NCI-H524 treated with DMSO at 0.1 percent for 48 hours (cell line): ENCODE measurements at regions not wholly inside any gene's neighbourhood (a gene's known extent, or its start where the extent isn't known, plus 50 kb on each side); places are given as distances from the start of the nearest gene placed in this dataset.
"Not testable (repeated sequence)": the region's sequence is repeated elsewhere in the genome, so short reads cannot be mapped to it uniquely, and the experiment has no call there.

ENCODE experiments used
- DNase-seq: peaks from one replicate; lab custom pipeline; 2025; lab: John Stamatoyannopoulos, UW

DNA sequence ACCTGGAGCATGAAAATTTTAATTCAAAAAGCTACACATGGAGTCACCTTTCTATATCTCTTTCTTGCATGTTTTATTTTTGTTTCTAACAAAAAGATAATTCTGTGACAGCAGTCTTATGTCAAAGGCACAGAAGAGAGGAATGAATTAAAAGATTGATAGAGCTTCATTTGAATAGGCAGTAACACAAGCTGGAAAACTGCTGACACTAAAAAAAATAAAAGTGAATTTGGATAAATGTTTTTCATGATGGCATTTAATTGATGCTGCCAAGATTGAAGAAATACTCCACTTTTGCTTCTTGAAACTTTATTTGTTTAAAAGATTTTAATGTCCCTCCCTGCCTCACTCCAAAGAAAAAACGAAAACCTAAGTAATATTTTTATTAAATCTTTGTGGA, 887.4 kb downstream of the PLA2G4A start:
- DNase-seq: no peak

DNA sequence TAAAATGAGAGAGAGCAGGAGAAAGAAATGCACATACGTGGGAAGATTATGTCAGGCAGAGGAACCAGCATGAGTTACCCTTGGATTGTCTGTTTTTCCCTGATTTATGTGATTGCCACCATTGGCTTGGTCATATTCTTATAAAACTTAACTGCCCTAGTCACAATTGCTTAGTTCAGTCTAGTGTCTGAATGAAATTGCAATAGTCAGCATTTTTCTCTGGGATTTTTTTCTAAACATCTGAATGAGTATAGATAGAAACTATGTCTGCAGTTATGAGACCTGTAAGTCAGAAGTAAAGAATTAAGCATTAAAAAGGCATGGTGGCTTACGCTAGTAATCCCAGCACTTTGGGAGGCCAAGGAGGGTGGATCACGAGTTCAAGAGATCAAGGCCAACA, 889.8 kb downstream of the PLA2G4A start:
- no peak for DNase-seq

DNA sequence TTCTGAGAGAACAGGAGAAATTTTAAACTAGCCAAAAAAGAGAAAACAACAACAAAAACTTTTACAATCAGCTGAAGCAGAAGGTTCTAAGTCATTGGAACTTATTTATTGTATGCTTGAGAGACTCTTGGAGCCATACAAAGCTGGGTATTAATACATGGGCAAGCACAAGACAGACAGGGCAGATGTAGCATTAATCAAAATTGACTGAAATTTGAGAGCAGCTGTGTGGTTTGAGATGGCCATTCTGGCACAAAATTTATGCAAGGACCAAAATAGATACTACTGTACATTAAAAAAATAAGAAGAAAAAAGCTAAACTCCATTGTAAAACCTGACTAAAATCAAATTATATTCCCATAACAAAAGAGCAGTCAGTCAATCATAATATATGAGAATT, 892.5 kb downstream of the PLA2G4A start:
- no peak for DNase-seq

DNA sequence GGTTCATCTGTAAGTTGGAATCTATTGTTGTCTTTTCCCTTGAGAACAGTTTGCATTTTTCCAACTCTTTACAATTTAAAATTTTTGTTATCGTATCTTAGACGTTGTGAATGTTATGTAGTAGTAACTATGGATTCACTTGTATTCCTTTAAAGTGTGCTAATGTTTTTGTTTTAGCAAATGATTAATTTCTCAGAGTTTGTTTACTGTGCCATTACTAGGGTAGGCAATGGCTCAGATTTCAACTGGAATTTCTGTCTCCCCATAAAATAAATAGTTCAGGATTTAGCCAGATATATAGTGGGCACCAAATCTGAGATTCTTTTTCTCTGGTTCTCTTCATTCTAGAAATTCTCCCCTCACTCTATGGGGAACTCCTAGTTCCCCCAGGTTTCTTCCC, 896.5 kb downstream of the PLA2G4A start:
- no peak for DNase-seq

DNA sequence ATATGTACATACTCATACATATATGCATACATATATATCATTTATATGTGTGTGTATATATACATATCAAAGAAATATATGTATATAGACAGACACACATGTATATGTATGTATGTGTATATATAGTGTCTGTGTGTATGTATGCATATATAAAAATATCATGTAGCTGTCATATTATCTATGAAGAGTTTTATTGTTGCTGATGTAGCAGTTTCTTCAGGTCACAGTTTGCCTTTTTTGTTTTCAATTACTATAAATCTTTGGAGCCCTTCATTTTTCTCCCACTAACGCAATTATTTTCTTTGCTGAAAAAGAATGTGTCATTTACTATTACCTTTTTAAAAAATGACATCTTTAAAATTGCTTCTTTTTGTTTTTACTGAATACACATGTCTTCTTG, 904.5 kb downstream of the PLA2G4A start:
- no peak for DNase-seq

DNA sequence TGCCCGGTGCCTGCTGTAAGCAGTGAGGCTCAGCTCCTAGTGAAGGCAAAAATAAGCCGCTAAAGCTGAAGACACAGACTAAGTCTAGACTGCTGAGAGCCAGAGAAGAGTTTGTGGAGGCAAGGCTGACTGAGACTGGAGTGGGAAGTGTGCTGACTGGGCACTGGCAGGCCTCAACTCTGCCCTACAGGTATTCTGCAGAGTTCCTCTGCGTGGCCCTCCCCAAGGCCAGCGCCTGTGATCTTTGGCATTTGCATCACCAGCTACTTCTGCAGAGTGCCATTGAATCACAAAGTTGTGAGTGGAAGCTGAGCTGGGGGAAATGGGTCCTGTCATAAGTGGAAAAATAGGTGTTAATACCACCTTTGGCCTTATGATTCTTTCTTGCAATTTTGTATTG, 905.7 kb downstream of the PLA2G4A start:
- DNase-seq: no peak

DNA sequence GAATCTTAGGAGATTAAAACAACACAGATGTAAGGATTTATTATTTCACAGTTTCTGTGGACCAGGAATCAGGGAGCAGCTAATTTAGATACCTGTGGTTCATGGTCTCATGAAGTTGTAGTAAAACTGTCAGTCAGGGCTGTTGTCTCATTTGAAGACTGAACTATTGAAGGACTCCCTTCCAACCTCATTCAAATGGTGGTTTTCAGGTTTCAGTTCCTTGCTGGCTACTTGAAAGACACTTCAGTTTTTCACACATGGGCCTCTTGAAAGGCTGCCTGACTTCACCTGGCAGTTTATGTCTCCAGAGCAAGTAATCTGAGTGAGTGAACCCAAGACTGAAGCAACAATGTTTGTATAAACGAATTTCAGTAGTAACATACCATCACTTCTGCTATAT, 915.9 kb downstream of the PLA2G4A start:
- no peak for DNase-seq

DNA sequence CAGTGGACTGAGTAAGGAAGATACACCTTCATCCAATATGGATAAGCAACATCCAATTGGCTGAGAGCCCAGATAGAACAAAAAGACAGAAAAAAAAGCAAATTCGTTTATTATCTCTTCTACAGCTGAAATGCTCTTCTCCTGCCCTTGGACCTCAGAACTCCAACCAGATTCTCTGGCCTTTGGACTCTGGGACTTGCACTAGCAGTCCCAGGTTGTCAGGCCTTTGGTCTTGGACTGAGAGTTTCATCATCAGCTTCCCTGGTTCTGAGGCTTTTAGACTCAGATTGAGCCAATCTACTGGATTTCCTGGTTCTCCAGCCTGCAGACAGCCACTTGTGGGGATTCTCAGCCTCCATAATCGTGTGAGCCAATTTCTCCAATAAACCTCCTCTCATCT, 926.8 kb downstream of the PLA2G4A start:
- DNase-seq: no peak

DNA sequence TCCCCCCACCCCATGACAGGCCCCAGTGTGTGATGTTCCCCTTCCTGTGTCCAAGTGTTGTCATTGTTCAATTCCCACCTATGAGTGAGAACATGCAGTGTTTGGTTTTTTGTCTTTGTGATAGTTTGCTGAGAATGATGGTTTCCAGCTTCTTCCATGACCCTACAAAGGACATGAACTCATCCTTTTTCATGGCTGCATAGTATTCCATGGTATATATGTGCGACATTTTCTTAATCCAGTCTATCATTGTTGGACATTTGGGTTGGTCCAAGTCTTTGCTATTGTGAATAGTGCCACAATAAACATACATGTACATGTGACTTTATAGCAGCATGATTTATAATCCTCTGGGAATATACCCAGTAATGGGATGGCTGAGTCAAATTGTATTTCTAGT, 927.9 kb downstream of the PLA2G4A start:
- DNase-seq: not testable (repeated sequence)

DNA sequence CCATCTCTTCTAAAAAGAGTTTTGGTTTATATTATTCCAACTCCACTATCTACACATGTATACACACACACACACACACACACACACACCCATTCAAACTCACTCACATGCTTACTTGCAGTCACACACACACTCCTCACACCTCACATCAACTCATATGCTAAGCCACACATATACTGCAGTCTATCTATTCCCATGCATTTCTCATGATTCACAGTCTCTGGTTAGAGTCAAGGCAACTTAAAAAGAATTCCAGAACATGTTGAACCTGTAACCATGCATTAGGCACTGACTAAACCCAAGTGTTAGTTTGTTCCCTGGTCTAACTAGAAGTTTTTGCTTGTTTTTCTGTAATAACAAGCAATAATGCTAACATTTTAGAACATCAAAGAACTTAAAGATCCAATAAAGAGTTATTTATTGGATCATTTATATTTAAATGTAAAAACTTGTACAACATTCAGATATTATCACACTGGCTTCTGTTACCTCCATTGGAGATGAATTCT, 931.1 kb downstream of the PLA2G4A start:
- DNase-seq: no peak

DNA sequence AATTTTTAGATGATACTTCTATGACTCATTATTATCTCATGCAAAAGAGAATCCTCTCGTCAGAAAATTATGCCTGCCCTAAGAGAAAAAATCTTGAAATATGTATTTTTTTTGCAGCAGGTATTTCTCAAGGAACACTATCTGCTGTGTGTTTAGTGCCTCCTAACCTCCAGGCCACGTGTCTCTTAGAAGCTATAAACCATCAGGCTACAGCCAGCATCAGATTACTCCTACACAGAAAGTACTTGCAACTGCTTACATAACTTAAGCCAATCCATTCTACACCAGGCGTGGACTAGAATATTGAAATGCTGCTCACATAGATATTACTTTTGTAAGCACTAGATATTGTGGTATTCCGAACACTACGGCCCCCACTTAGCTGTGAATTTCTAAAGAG, 933.4 kb downstream of the PLA2G4A start:
- DNase-seq: no peak

DNA sequence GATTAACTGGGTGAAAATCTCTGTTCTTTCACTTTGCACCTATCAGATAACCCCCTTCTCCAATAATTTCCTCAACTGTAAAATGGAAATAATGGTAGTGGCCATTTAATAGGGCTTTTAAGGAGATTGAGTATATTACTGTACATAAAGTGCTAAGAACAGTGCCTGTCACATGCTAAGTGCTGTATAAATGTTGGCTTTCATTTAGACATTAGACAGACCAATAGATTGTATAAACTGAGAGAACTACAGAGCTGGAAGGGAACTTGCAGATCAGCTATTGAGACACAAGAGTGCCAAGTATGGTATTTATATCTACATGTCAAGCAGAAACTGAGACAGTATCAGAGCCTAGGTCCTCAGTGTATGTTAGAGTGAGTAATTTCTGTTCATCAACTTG, 934.7 kb downstream of the PLA2G4A start:
- DNase-seq: no peak

DNA sequence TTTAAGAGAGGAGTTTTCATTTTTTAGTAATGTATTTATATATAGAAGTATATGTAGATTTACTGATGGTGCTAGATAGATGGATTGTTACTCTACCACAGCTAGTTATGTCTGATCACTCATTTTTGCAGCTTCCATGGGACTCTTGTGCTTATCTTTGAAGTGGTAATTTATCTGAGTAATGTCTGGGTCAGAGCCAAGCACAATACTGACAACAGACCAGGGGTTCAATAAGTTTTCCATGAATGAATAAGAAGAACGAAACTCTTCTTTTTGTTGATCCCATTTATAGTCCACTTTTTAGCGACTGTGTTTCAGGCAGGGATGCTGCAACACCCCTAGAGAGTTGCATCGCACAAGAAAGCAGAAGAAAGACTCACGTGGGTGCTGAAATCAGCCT, 935.2 kb downstream of the PLA2G4A start:
- DNase-seq: no peak

DNA sequence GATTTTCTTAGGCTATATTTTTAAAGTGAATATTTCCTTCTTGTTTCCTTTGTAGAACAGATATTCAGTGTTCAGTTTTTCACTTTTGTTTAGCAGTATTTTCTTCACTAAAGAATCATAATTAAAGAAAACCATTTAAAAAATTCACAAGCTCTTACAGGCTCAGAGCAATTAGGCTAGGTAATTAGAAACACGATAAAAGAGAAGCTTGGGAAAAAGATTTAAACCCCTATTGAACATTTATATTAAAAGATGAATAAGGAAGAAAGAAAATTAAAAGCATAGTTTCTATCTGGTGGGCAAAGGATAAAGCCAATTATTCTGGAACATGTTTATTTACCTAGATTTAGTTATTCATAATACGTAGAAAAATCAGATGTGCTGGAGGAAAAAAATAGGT, 942.6 kb downstream of the PLA2G4A start:
- no peak for DNase-seq

DNA sequence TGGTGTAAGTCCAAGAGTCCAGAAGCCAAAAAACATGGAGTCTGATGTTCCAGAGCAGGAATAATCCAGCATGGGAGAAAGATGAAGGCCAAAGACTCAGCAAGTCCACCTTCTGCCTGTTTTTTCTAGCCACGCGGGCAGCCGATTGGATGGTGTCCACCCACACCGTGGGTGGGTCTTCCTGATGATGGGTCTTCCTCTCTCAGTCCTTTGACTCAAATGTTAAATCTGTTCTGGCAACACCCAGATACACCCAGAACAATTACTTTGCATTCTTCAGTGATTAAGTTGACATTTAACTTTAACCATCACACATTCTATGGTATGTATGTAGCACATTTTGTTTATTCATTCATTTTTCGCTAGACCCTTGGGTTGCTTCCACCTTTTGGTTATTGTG, 944.4 kb downstream of the PLA2G4A start:
- no peak for DNase-seq

DNA sequence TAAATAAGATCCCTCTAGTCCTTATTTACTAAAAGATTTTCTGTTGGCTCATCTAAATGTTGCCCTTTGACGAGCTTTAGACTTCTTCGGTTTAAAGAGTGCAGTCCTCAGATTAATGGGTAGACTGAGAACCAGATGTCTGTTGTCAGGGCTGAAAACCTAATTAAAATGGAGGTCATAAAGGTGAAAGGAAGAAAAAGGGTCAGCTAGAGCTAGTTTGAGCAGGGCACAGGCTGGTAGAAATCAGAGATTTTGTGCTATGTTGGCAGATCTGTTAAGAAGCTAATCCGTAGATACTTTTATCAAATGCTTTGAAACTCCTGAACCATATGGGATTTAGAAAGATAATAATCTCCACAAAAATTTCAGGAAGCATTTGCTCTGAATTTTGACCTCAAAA, 959.0 kb downstream of the PLA2G4A start:
- DNase-seq: no peak

DNA sequence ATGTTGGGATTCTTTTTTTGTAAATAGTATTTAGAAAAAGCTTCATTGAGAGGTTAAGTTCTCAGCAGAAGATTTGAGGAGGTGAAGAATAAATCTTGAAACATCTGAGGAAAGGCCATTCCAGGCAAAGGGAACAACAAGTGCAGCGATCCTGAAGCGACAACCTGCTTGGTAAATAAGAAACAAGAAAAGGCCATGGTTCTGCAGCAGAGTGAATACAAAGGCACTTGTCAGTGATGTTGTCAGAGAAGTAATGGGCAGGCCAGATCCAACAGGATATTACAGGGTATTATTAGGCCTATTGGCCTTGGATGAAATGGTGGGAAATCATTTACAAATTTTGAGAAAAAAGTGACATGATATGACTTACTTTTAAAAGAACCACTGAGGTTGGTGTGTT, 960.0 kb downstream of the PLA2G4A start:
- no peak for DNase-seq

DNA sequence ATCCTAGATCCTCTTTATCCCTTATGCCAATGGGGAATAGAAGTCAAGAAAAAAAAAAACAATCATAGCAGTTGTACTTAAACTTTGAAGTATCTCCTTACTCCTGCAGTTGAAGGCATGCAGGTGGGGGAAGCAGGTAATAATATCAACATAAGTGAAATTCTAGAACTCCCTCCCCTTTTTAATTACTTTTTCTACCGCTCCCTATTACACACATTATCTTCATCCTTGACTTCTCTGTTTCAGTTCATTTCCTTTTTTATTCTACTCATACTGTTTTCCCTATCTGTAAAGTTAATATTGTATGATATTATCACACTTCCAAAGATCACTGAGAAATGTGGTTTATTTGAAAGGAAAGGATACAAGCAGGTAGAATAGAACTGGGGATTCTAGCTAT, 962.0 kb downstream of the PLA2G4A start:
- no peak for DNase-seq

DNA sequence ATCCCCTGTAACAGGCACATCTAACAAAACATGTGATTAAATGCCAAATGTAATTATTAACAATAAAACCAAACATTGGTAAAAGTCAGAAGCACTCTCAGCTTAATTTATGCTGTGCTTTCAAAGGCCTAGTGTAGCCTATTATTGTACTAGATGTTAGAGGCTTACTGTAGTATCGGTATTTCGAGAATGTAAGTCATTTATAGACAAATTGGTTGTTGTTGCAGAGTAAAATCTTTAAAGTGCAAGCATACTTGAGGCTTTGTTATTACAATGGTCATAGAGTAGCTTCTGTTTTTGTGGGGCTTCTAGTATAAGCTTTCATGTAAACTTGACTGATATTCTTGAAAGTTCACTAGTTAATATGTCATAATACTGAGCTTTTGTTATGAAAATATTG, 965.8 kb downstream of the PLA2G4A start:
- no peak for DNase-seq

DNA sequence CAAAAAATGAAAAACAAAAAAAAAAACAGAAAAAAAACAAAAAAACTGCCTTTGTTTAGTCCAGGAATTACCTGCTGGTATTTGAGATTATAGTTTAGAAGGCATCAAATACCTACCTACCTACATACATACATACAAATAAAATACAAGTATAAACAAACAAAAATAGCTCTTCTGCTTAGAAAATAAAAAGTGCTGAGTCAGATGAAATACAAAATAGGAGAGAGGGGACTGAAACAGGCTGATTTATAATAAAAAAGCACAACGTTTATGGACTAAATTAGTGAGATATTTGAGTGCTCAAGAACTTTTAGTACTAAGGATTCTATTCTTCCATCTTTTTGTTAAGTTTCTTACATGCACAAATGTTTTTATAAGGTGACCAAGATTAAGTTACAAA, 980.8 kb downstream of the PLA2G4A start:
- no peak for DNase-seq

DNA sequence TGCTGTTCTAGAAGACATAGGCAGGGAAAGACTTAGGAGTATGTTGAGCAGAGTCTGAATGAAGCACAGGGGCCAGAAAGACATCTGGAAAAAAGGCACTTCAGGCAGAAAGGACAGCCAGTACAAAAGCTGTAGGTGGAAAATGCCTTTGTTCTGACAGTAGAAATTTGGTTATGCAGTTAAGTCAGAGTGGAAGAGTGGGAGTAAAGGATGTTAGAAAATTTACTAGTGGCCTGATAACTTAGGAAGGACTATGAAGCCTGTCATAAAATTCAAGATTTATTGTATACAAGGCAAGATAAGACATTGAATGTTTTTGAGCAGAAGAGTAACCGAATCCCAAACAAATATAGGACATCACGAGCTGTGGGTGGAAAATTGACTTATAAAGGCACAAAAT, 987.9 kb downstream of the PLA2G4A start:
- no peak for DNase-seq

DNA sequence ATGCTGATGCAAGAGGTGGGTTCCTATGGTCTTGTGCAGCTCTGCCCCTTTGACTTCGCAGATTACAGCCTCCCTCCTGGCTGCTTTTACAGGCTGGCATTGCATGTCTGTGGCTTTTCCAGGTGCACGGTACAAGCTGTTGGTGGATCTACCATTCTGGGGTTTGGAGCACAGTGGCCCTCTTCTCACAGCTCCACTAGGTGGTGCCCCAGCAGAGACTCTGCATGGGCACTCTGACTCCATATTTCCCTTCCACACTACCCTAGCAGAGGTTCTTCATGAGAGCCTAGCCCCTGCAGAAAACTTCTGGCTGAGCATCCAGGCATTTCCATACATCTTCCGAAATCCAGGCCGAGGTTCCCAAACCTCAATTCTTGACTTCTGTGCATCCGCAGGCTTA, 989.0 kb downstream of the PLA2G4A start:
- DNase-seq: no peak

DNA sequence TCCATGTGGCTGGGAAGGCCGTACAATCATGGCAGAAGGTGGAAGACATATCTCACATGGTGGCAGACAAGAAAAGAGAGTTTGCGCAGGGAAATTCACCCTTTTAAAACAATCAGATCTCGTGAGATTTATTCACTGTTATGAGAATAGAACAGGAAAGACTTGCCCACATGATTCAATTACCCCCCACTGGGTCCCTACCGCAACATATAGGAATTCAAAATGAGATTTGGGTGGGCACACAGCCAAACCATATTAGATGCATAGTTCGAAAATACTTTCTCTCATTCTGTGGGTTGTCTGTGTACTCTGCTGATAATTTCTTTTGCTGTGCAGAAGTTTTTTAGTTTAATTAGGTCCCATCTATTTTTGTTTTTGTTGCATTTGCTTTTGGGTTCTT, 990.3 kb downstream of the PLA2G4A start:
- no peak for DNase-seq

DNA sequence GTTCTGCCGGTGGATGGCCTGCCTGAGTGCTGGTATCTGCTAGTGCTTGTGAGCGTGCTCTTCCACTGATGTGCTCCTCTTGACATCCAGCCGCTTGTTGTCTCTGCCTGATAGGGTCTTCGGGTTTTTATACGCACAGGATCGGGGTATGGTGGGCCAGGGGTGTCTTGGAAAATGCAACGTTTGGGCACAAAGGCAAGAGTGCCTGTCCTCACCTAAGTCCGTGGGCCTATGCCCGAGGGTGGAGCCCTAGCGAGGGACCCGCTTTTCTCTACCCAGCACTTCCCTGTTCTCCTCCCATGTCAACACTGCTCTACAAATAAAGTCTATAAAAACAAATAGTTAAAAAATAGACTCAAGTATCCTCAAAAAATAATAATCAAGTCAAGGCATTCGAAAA, 1007.8 kb downstream of the PLA2G4A start:
- no peak for DNase-seq

DNA sequence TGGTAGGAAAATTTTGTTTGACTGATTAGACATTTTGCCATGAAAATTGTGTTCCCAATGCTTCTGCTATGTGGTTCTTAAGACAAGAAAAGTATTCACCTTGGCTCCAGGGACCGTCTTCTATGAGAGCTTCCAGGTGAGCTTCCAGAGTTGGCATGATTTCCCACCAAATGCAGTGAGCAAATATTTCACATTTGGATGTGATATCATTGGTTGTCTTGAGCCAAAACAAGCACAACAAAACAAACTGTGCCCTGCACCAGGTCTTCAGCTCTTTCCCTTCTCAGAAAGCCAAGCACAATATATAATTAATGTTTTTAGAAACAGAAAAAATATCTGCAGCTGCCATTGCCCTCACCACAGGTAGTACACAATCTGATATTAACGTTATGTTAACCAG, 1009.0 kb downstream of the PLA2G4A start:
- DNase-seq: no peak
